ENCODE measurements at regions not wholly inside any gene's neighbourhood (a gene's known extent, or its start where the extent isn't known, plus 50 kb on each side); places are given as distances from the start of the nearest gene placed in this dataset.

DNA sequence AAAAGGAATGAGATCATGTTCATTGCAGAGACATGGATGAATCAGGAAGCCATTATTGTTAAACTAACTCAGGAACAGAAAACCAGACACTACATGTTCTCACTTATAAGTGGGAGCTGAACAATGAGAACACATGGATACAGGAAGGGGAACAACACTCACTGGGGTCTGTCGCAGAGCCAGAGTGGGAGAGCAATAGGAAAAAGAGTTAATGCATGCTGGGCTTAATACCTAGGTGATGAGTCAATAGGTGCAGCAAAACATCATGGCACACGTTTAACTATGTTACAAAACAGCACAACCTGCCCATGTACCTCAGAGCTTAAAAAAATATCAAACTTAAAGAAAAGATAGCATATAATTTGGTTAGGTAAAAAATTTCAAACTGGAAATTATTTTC is 281.4 kb downstream of the PABPC4L start:
- TF ChIP-seq, protein P1, sequence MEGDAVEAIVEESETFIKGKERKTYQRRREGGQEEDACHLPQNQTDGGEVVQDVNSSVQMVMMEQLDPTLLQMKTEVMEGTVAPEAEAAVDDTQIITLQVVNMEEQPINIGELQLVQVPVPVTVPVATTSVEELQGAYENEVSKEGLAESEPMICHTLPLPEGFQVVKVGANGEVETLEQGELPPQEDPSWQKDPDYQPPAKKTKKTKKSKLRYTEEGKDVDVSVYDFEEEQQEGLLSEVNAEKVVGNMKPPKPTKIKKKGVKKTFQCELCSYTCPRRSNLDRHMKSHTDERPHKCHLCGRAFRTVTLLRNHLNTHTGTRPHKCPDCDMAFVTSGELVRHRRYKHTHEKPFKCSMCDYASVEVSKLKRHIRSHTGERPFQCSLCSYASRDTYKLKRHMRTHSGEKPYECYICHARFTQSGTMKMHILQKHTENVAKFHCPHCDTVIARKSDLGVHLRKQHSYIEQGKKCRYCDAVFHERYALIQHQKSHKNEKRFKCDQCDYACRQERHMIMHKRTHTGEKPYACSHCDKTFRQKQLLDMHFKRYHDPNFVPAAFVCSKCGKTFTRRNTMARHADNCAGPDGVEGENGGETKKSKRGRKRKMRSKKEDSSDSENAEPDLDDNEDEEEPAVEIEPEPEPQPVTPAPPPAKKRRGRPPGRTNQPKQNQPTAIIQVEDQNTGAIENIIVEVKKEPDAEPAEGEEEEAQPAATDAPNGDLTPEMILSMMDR (IDR thresholded peaks at IDR 0.05; ENCODE audit: low read depth, low read length, missing control alignments): no peak
- H3K4me3 ChIP-seq (replicated peaks; ENCODE audit: low read depth, low read length): no peak overlapping the region
- no peak for DNase-seq (ENCODE audit: extremely low read depth, low read depth)

DNA sequence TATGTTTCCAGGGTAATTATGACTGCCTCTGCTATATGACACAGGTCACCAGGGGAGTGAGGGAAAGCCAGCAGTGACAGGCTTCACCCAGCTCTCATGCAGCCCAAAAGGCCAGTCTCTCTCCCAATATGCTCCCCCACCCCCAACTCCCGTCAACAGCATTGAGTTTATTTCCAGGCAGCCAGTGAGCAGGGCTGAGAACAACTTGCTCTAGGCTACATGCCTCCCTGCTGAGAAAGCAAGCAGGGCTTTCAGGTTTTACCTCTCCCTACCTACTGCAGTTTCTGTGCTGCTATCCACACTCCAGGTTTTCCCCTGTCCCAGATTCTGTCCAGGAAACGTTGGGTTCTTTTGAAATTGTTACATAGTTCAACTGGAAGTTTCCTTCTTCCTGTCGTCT is 291.4 kb downstream of the PABPC4L start:
- TF ChIP-seq, protein P1 (IDR thresholded peaks at IDR 0.05; ENCODE audit: low read depth, low read length, missing control alignments): no peak
- H3K4me3 ChIP-seq (replicated peaks; ENCODE audit: low read depth, low read length): no peak overlapping the region
- DNase-seq (ENCODE audit: extremely low read depth, low read depth): no peak

DNA sequence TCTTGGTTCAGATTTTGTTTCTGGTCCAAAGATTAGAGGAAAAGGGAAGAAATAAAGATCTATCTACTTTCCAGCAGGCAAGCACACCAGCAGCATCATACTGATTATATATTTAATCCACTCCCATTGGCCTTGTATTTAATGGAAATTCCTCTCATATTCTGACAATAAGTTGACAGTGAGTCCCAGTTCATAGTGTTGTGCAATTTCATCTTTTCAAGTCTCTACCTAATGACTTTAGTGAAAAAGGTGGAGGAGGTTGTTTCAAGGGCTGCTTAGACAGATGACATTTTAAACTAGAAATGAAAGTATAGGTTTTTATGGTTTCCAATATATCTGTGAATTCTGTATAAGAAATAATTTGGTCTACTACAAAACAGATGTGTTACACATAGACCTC is 298.6 kb downstream of the PABPC4L start:
- no peak for DNase-seq (ENCODE audit: extremely low read depth, low read depth)
- H3K4me3 ChIP-seq (replicated peaks; ENCODE audit: low read depth, low read length): no peak overlapping the region
- TF ChIP-seq, protein P1 (IDR thresholded peaks at IDR 0.05; ENCODE audit: low read depth, low read length, missing control alignments): no peak

DNA sequence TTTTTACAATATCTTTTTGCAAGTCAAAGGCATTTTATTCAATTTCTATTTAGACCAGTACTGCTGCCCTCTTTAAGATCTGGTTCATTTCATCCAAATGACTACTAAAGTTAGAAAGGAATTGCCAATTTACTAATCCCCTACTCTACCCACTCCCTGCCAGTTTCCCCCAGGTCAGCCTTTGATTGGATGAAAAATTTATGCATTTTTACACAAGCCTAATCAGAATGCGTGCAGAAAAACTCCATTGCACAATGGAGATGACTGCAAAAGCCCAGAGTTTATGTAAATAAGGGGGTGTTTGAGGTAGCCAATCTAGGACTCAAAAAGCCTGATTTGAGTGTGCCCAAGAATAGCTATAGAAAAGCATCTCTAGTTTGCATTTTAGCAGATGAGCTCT is 310.6 kb downstream of the PABPC4L start:
- H3K4me3 ChIP-seq (replicated peaks; ENCODE audit: low read depth, low read length): no peak overlapping the region
- TF ChIP-seq, protein P1 (IDR thresholded peaks at IDR 0.05; ENCODE audit: low read depth, low read length, missing control alignments): no peak
- no peak for DNase-seq (ENCODE audit: extremely low read depth, low read depth)

DNA sequence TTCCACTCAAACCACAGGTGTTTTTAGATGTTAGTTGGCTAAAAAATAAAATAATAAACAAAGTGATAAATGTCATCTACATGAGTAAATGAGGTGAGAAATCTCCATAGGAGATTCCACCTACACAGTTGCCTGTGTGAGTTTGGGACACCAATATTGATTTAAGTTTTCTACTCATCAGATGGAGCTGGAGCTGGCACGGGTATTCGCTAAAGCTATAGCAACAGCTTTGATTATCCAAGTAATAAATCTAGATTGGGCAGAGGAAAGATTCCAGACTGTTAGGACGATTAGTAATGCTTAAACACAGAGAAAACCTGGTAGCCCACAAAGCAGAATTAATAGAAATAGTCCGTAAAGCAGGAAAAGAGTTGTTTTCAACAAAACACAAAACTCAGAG is 313.9 kb downstream of the PABPC4L start:
- no peak overlapping the region for H3K4me3 ChIP-seq (replicated peaks; ENCODE audit: low read depth, low read length)
- DNase-seq (ENCODE audit: extremely low read depth, low read depth): no peak
- TF ChIP-seq, protein P1 (IDR thresholded peaks at IDR 0.05; ENCODE audit: low read depth, low read length, missing control alignments): no peak

DNA sequence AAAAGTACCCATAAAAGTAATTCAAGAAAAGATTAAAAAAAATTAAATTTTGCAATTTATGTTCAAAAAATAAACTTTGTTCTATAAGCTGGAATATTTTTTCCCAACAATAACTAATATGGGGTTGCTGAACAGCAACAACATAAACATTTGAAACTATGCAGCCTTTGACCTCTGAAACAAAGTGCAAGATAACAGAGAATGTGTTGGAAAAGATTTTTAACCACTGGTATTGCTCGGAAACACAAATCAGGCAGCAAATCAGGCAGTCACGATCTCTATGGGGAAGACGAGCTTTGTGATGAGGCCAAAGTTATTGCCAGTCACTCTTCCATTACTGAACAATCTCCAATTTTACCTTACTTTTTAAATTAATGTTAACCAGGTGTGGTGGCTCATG is 332.1 kb downstream of the PABPC4L start:
- DNase-seq (ENCODE audit: extremely low read depth, low read depth): no peak
- no peak overlapping the region for H3K4me3 ChIP-seq (replicated peaks; ENCODE audit: low read depth, low read length)
- TF ChIP-seq, protein P1 (IDR thresholded peaks at IDR 0.05; ENCODE audit: low read depth, low read length, missing control alignments): no peak

DNA sequence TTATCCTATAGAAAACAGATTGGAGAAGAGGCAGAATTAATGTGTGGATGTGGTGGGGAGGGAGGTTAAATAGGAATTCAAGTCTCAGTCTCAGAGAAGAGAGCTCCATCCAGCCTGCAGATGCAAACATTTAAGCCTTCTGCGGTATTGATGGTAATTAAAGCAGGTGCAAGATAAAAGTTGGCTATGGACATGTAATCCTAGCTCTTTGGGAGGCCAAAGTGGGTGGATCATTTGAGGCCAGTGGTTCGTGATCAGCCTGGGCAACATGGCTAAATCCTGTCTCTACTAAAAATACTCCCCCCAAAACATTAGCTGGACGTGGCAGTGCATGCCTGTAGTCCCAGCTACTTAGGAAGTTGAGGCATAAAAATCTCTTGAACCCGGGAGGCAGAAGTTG is 332.7 kb downstream of the PABPC4L start:
- DNase-seq (ENCODE audit: extremely low read depth, low read depth): no peak
- H3K4me3 ChIP-seq (replicated peaks; ENCODE audit: low read depth, low read length): no peak overlapping the region
- TF ChIP-seq, protein P1 (IDR thresholded peaks at IDR 0.05; ENCODE audit: low read depth, low read length, missing control alignments): no peak

Measured in HFF-Myc (cell line).